Activated CD8-positive, alpha-beta memory T cell treated with anti-CD3 and anti-CD28 coated beads for 36 hours (primary cell): ENCODE measurements at regions not wholly inside any gene's neighbourhood (a gene's known extent, or its start where the extent isn't known, plus 50 kb on each side); places are given as distances from the start of the nearest gene placed in this dataset.

ENCODE experiments used
- CTCF ChIA-PET: fragments of 350-600 bp; sonication (Branson Sonifier 250); formaldehyde crosslinking; loops from one replicate; lab custom pipeline; 2021; ENCODE audit warnings: antibody characterized with exemption; lab: Charles Lee
- POLR2A ChIA-PET: fragments of 350-600 bp; sonication (Branson Sonifier 250); formaldehyde crosslinking; loops from one replicate; lab custom pipeline; 2021; ENCODE audit warnings: antibody characterized with exemption; lab: Charles Lee

DNA sequence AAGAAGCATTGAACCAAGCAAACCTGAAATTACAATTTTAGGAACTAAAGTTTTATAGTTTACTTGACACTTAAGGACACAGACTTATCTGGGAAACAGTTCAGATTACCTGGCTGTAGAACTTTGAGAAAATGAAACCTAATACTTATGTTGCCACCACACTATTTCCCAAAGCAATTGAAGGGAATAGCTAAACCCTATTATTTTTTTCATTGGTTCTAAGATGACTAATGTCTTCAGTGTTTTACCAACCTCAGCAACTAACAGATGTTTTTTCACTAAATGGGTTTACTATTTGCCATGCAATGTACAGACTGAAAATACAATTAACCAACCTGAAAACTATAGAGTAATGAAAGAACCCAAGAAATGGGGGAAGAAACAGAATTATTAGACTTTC, 689.6 kb downstream of the SORCS1 start:
- ChIA-PET CTCF (no interaction called here), POLR2A (no interaction called here)

DNA sequence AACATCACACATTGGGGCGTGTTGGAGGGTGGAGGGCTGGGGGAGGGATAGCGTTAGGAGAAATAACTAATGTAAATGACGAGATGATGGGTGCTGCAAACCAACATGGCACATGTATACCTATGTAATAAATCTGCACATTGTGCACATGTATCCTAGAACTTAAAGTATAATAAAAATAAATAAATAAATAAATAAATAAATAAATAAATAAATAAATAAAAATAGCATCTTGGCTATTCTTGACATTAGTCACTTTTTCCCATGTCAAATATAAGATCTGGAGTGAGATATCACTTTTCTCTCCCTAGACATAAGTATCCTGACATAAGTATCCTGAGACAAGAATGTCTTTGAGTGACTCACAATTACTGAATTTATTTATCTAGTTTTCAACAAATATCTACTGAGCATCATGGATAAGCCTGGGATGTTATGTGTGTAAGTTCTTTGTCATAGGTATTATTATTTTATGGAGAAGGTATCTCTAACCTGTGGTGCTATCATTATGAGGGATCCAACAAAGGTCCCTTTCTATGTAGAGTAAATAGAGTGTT, 691.3 kb downstream of the SORCS1 start:
- CTCF ChIA-PET: no interaction called here

DNA sequence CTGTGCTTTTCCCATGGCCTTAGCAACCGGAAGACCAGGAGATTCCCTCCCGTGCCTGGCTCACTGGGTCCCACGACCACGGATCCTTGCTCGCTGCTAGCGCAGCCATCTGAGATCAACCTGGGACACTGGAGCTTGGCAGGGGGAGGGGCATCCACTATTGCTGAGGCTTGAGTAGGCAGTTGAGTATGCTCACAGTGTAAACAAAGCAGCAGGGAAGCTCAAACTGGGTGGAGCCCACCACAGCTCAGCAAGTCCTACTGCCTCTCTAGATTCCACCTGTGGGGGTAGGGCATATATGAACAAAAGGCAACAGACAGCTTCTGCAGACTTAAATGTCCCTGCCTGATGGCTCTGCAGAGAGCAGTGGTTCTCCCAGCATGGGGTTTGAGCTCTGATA, 697.0 kb downstream of the SORCS1 start:
- CTCF ChIA-PET: no interaction called here
- POLR2A ChIA-PET: no interaction called here

More for the DNA sequence above, 691.3 kb downstream of the SORCS1 start:
- POLR2A ChIA-PET: no interaction called here

- CTCF ChIA-PET: no interaction called here
- POLR2A ChIA-PET: no interaction called here
Observed at GRCh38 chr10:106457522-106457921, 707.0 kb downstream of the SORCS1 start.

GRCh38 chr10:106454233-106454632, 710.3 kb downstream of the SORCS1 start:
- ChIA-PET POLR2A (no interaction called here), CTCF (no interaction called here)

DNA sequence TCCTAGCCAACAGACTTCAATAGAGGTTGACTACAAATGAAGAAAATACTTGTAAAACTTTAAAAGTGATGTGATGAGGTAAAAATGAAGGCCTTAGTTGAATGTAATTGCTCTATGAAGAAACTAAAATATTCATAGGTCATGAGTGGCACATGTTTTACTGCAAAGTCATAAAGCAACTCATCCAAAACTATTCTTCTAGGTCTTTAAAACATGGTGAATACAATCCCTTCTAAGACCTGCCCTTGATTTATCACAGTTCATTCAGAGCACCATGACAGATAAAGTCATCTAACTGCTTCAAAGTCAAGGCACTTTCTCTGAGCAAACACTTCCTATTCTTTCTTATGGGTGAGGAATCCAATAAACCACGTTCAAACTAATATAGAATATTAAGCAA, 713.5 kb downstream of the SORCS1 start:
- ChIA-PET POLR2A (no interaction called here), CTCF (no interaction called here)

- ChIA-PET CTCF (no interaction called here), POLR2A (no interaction called here)
Observed at GRCh38 chr10:106446920-106447319, 717.6 kb downstream of the SORCS1 start.

DNA sequence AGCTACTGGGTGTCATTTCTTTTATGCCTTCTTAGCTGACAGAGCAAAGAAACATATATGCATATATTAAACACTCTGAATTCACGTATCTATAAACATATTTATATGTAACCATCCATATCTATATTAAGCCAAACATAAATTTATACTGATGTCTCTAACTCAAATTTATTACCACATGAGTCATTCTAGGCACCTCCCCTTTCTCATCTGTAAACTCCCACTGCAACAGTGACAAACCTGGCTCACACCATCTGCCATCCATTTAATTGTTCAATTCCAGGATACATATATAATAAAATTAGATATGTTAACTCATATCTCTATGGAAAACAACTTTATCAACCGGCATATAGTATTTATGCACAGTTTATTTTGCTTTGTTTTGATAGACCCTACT, 722.3 kb downstream of the SORCS1 start:
- ChIA-PET CTCF (no interaction called here), POLR2A (no interaction called here)

- POLR2A ChIA-PET: no interaction called here
- CTCF ChIA-PET: no interaction called here
Observed at GRCh38 chr10:106440767-106441166, 723.7 kb downstream of the SORCS1 start.

DNA sequence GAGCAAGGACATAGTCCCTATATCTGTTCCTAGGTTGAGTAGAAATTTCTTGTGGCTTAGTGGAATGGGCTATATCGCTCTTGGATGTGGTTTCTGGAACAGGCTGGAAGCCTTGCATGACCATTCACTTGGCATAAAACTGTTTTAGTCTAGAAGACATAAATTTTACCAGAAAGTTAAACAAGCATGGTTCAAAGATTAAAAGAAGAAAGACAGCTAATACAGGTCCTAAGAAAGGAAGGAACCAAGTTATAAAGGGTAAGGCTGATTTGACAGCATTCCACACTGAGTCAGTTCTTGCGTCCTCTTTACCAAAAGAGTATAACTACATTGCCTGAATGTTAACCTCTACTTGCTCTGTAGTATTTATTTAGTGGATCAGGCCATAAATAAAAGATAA, 724.2 kb downstream of the SORCS1 start:
- ChIA-PET CTCF (no interaction called here), POLR2A (no interaction called here)

DNA sequence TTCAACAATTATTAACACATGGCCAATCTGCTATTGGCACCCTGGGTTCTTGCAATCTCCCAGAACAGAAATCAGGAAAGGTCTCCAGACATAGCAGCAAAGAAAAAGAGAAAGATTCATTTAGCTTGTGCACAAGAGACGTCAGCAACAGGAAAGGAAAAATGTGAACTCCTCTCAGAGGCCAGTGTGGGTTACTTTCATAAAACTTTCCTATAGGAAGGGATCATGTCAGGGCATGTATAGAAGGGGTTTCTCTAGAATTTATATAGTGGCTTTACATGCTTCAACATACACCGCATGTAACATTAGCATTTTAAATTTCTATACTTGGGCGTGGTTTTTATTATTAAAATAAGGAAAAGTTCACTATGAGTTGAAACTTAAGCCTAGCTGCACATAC, 725.1 kb downstream of the SORCS1 start:
- CTCF ChIA-PET: no interaction called here
- POLR2A ChIA-PET: no interaction called here

DNA sequence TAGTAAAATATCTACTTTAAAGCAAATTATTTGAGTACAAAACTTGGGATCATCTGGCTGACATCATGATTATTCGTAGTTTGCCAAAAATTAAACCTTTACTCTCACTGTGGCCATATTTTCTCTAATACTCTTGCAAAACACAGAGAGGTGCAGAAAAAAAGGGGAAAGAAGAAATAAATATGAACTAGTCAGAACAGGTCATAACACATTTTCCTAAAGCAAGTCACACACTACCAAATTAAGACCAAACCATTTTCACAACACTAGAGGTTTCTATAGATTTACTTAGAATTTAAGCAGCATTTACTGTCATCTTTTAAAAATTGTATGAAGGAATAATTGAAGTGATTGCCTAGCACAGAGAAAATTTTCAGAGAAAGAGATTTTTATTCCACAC, 726.1 kb downstream of the SORCS1 start:
- ChIA-PET CTCF (no interaction called here), POLR2A (no interaction called here)

- POLR2A ChIA-PET: no interaction called here
- CTCF ChIA-PET: no interaction called here
Observed at GRCh38 chr10:106436123-106436715, 728.3 kb downstream of the SORCS1 start.

GRCh38 chr10:106435081-106435480, 729.4 kb downstream of the SORCS1 start:
- ChIA-PET POLR2A (no interaction called here), CTCF (no interaction called here)

DNA sequence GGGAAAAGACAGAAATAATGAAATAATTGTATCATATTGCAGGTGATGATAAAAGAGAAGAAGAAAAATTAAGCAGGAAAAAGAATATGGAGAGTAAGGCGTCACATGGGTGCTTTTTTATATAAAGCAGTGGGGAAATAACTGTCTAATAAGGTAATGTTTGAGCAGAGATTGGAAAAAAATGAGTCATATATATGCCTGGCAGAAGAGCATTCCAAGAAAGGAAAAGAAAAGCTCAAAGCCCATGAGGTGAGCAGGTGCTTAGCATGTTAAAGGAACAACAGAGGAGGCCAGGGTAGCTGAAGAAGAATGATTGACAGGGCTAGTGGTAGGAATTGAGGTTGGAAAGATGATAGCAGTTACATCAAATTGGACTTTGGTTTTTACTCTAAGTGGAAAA, 739.5 kb downstream of the SORCS1 start:
- ChIA-PET POLR2A (no interaction called here), CTCF (no interaction called here)

DNA sequence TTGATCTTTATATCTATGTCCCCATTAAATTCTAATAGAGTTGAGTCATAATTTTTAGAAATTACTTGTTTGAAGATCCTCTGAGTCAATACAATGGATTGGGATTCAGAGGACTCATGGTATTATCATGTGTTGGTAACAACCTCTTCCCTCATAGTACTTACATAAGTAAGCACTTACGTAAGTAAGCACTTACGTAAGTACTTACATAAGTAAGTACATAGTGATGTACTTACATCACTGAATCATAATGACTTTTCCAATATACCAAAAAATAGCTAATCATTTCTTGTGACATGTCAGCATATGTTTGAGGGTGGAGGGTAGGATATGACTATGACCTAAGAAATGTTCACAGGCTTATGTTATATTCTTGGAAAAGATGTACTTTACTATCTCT, 740.5 kb downstream of the SORCS1 start:
- POLR2A ChIA-PET: no interaction called here
- CTCF ChIA-PET: no interaction called here

DNA sequence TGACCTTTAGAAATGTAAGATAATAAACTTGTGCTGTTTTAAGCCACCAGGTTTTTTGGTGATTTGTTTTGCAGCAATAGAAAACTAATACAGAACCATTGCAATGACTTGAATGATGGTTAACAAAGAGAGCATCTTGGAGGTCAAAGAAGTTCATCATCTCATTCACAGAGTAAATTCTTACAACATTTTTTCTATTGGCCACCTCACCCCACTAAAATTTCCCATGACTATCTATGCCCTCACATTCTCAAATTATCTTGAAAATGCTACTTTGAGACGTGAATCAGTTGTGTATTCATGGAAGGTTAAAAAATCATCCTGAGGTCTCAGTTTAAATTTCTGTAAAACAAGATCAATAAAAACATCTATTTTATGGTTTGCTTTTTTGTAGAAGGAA, 754.2 kb downstream of the SORCS1 start:
- ChIA-PET POLR2A (no interaction called here), CTCF (no interaction called here)

- ChIA-PET CTCF (no interaction called here), POLR2A (no interaction called here)
Observed at GRCh38 chr10:106405141-106405540, 759.4 kb downstream of the SORCS1 start.

- ChIA-PET CTCF (no interaction called here), POLR2A (no interaction called here)
Observed at GRCh38 chr10:106402458-106402857, 762.0 kb downstream of the SORCS1 start.

DNA sequence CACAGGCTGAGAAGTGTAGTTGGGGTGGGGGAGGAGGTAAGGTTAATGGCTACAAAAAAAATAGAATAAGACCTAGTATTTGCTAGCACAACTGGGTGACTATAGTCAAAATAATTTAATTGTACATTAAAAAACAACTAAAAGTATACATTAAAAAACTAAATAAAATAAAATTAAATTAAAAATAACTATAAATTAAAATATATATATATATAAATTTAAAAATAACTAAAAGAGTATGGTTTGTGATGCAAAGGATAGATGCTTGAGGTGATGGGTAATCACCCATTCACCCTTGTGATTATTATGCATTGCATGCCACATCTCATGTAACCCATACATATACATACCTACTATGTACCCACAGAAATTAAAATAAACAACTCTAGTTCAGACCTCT, 762.5 kb downstream of the SORCS1 start:
- CTCF ChIA-PET: no interaction called here

GRCh38 chr10:106401161-106401560, 763.3 kb downstream of the SORCS1 start:
- CTCF ChIA-PET: no interaction called here
- POLR2A ChIA-PET: no interaction called here

More for the DNA sequence above, 762.5 kb downstream of the SORCS1 start:
- POLR2A ChIA-PET: no interaction called here

GRCh38 chr10:106399112-106399511, 765.4 kb downstream of the SORCS1 start:
- POLR2A ChIA-PET: no interaction called here
- CTCF ChIA-PET: no interaction called here
